PC-3 (cell line): ENCODE measurements at regions not wholly inside any gene's neighbourhood (a gene's known extent, or its start where the extent isn't known, plus 50 kb on each side); places are given as distances from the start of the nearest gene placed in this dataset.

Experiments
- ATAC-seq: fragments of 200-7000 bp; cut with Tn5 transposase; 2 replicates; pipeline ENCODE4 v1.9.1; 2020; ENCODE audit warnings: mild to moderate bottlenecking, moderate library complexity
- BruUV-seq: library from RNA; stranded (reverse); fragments of 400-500 nt; replicated peaks from 2 replicates; lab custom pipeline; 2021; lab: Mats Ljungman, UMichigan
- CTCF ChIA-PET: fragments of 300-600 bp; sonication (Branson Sonifier 250); formaldehyde crosslinking; loops from one replicate; lab custom pipeline; 2022; ENCODE audit warnings: antibody characterized with exemption; lab: Charles Lee
- POLR2A ChIA-PET: fragments of 300-600 bp; sonication (Branson Sonifier 250); formaldehyde crosslinking; loops from one replicate; lab custom pipeline; 2022; ENCODE audit warnings: antibody characterized with exemption; ENCODE audit not compliant: unreplicated experiment; lab: Charles Lee
- DNase-seq: peaks from one replicate; pipeline ENCODE4 v3.0.0-alpha.2; 2015
- H2AFZ ChIP-seq: fragments of 300-600 bp; sonication (generic); 2 replicates; pipeline ENCODE4 v1.6.0; 2016; ENCODE audit warnings: antibody characterized with exemption, low read length
- H3F3A ChIP-seq: fragments of 300-600 bp; sonication (generic); one replicate; pipeline ENCODE4 v1.6.0; 2017; ENCODE audit warnings: antibody characterized with exemption, low read length, control low read depth, mild to moderate bottlenecking; ENCODE audit not compliant: unreplicated experiment
- H3K27ac ChIP-seq: fragments of 300-600 bp; sonication (generic); 2 replicates; pipeline ENCODE4 v1.5.1; 2016; ENCODE audit warnings: mild to moderate bottlenecking, low read length
- H3K27me3 ChIP-seq: fragments of 300-600 bp; sonication (generic); 2 replicates; pipeline ENCODE4 v1.6.1; 2016; ENCODE audit warnings: low read length, mixed read lengths
- H3K36me3 ChIP-seq: fragments of 300-600 bp; sonication (generic); 2 replicates; pipeline ENCODE4 v1.6.1; 2016; ENCODE audit warnings: low read depth, mixed run types, low read length, mixed read lengths
- H3K4me1 ChIP-seq: fragments of 300-600 bp; sonication (generic); 2 replicates; pipeline ENCODE4 v1.5.1; 2016; ENCODE audit warnings: low read length; ENCODE audit not compliant: insufficient read depth
- H3K4me2 ChIP-seq: fragments of 300-600 bp; sonication (generic); 2 replicates; pipeline ENCODE4 v1.6.0; 2016; ENCODE audit warnings: low read length
- H3K4me3 ChIP-seq: fragments of 300-600 bp; sonication (generic); 2 replicates; pipeline ENCODE4 v1.5.1; 2016; ENCODE audit warnings: mild to moderate bottlenecking, low read length, mixed read lengths
- H3K79me2 ChIP-seq: fragments of 300-600 bp; sonication (generic); 2 replicates; pipeline ENCODE4 v1.6.1; 2017; ENCODE audit warnings: low read length, mixed read lengths
- H3K9ac ChIP-seq: fragments of 300-600 bp; sonication (generic); 2 replicates; pipeline ENCODE4 v1.6.0; 2016; ENCODE audit warnings: mild to moderate bottlenecking, low read length
- H3K9me2 ChIP-seq: fragments of 300-600 bp; sonication (generic); replicated peaks from 2 replicates; pipeline ENCODE4 v1.6.1; 2016; ENCODE audit warnings: mixed run types, low read length, mixed read lengths
- H3K9me3 ChIP-seq: fragments of 300-600 bp; sonication (generic); 2 replicates; pipeline ENCODE4 v1.6.1; 2016; ENCODE audit warnings: low read length, mixed read lengths
- H4K20me1 ChIP-seq: fragments of 300-600 bp; sonication (generic); 2 replicates; pipeline ENCODE4 v1.6.1; 2016; ENCODE audit warnings: low read length, mixed read lengths
- CTCF ChIP-seq: fragments of 300-600 bp; sonication (generic); conservative IDR thresholded peaks from 2 replicates; pipeline ENCODE4 v1.5.1; 2017; ENCODE audit warnings: antibody characterized with exemption, low read depth, mild to moderate bottlenecking, low read length
- EZH2 ChIP-seq: fragments of 300-600 bp; sonication (generic); IDR thresholded peaks from one replicate; pipeline ENCODE4 v1.6.1; 2017; ENCODE audit warnings: antibody characterized with exemption, mild to moderate bottlenecking, low read length; ENCODE audit not compliant: unreplicated experiment
- EZH2phosphoT487 ChIP-seq: fragments of 300-600 bp; sonication (generic); IDR thresholded peaks from 2 replicates; pipeline ENCODE4 v1.6.1; 2018; ENCODE audit warnings: mild to moderate bottlenecking, antibody characterized with exemption, low read length, borderline replicate concordance
- intact Hi-C: fragments of 100-400 bp; cut with micrococcal nuclease; formaldehyde crosslinking; loops from 2 replicates; pipeline ENCODE4 v1.9.0; 2023

DNA sequence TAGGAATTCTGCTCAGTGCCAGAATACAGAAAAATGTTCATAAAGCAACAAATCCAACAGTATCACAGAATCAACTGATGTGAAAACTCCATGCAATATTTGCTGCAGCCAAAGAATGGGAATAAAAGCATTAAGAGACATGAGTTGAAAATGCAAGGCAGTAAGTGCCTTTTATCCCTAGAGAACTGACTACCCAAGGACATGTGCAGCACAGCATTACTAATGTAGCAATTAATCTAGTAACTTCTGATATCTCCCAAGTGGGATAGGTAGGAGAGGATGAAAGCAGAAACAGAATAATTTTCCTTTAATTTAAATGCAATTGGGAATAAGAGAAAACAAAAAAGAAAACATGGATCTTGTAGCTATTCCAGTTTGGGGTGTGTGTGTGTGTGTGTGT lies 497.5 kb upstream of the CBLB start:
- CTCF ChIA-PET: no interaction called here
- intact Hi-C loops: no loop called here
- no TSS peak for BruUV-seq

GRCh38 chr3:106367496-106367895 lies 498.7 kb upstream of the CBLB start:
- Histone ChIP-seq H3K4me1 (no peaks in the 10 kb centered on the region), H3K9ac (no peak overlapping the region), H2AFZ (no peak overlapping the region), H3K4me3 (no peak overlapping the region), H3K9me2 (no peaks in the 10 kb centered on the region), H3K4me2 (no peak overlapping the region), H3K36me3 (no peaks in the 10 kb centered on the region), H4K20me1 (no peaks in the 10 kb centered on the region), H3F3A (peaks cover 4% of the 10 kb centered on the region), H3K27ac (no peak overlapping the region), H3K27me3 (no peaks in the 10 kb centered on the region), H3K9me3 (no peaks in the 10 kb centered on the region), H3K79me2 (no peaks in the 10 kb centered on the region)
- BruUV-seq: no TSS peak
- ATAC-seq: no peak
- intact Hi-C loops: no loop called here
- DNase-seq: no peak
- ChIA-PET POLR2A (no interaction called here), CTCF (no interaction called here)
- TF ChIP-seq EZH2phosphoT487: no peak
- TF ChIP-seq CTCF: no peak
- TF ChIP-seq EZH2: no peak

More for the DNA sequence above, 497.5 kb upstream of the CBLB start:
- no peak overlapping the region for H3K4me3 ChIP-seq
- H3K79me2 ChIP-seq: no peaks in the 10 kb centered on the region
- H3F3A ChIP-seq: peaks cover 4% of the 10 kb centered on the region
- TF ChIP-seq CTCF (no peak), EZH2 (no peak), EZH2phosphoT487 (no peak)
- H3K9ac ChIP-seq: no peak overlapping the region
- H3K9me3 ChIP-seq: no peaks in the 10 kb centered on the region
- no peak overlapping the region for H2AFZ ChIP-seq
- no peaks in the 10 kb centered on the region for H3K4me1 ChIP-seq
- no peak overlapping the region for H3K27ac ChIP-seq
- POLR2A ChIA-PET: no interaction called here
- H3K9me2 ChIP-seq: no peaks in the 10 kb centered on the region
- ATAC-seq (no peak), DNase-seq (no peak)
- no peaks in the 10 kb centered on the region for H3K27me3 ChIP-seq
- no peaks in the 10 kb centered on the region for H3K36me3 ChIP-seq
- no peak overlapping the region for H3K4me2 ChIP-seq
- no peaks in the 10 kb centered on the region for H4K20me1 ChIP-seq

DNA sequence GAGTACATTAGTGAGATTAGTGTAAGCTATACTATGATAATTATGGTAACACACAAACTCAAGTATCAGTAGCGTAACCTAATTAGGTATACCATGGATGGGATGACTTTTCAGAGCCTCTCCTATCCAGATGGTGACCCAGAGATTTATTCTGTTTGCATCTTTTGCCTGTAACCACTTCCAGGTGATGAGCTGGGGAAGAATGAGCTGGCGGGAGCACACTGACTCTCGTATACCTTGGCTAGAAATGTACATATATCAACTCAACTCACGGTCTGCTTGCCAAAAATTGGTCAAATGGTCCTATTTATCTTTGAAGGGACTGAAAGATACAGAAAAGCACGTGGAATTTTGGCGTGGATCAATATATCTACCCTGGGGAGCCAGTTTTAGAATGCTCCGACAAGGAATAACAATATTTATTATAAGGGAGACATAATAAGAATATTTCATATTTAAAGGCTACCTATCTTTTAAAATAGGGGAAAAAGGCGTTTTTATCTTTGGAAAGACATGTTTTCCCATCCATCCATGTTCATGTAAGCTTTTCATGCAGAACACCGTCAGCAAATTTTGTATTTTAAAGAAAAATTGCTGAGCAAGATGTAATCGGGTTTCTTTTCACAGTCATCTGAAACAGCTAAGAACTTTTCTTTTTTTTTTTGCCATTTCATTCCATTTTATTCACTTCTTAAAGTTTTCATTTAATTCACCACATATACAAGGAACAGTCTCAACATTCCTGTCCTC lies 502.6 kb upstream of the CBLB start:
- H3K36me3 ChIP-seq: no peaks in the 10 kb centered on the region
- H3K9ac ChIP-seq: no peak overlapping the region
- no peak overlapping the region for H3K4me2 ChIP-seq
- no peak for TF ChIP-seq EZH2
- no peak for TF ChIP-seq CTCF
- no peak for TF ChIP-seq EZH2phosphoT487
- DNase-seq: no peak
- H4K20me1 ChIP-seq: no peaks in the 10 kb centered on the region
- no peak overlapping the region for H3K4me3 ChIP-seq
- ChIA-PET CTCF (no interaction called here), POLR2A (no interaction called here)
- no peaks in the 10 kb centered on the region for H3F3A ChIP-seq
- no peaks in the 10 kb centered on the region for H3K9me3 ChIP-seq
- BruUV-seq: no TSS peak
- H2AFZ ChIP-seq: no peak overlapping the region
- no peaks in the 10 kb centered on the region for H3K79me2 ChIP-seq
- intact Hi-C loops: no loop called here
- no peaks in the 10 kb centered on the region for H3K9me2 ChIP-seq
- ATAC-seq: no peak
- H3K4me1 ChIP-seq: no peaks in the 10 kb centered on the region
- no peak overlapping the region for H3K27ac ChIP-seq
- no peaks in the 10 kb centered on the region for H3K27me3 ChIP-seq
